ENCODE measurements at regions not wholly inside any gene's neighbourhood (a gene's known extent, or its start where the extent isn't known, plus 50 kb on each side); places are given as distances from the start of the nearest gene placed in this dataset.

DNA sequence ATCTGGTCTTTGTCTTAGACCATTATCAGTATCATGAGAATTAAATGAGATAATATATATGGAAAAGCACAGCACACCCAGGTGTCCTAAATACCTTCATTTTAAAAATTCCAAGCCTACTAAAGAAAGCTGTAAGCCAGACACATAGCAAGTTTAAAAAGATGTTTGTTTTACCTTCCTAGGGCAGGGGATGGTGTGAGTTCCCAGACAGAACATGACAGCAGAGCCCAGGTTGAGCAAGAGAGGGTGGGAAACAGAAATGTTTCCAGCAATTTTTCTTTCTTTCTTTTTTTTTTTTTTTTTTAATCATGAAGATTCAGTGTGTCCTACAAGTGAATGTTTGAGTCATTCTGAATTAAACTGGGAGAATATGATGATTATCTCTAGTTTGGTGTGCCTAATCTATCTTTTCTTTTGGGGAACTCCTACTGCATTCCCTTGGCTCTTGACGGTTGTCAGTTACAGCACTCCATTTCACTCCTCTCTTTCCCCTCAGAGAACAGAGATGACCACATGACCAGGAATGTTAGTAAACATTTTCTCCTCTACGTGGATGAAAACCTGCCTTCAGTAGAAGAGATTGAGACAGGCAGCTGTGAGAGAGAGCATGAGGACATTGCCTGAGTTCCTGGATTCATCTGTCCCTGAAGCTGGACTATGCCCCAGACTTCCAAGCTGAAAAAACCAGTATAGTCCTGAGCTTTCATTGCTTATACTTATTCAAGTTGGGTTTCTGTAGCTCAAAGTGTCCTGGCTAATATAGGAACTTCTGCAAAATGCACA is 54.5 kb upstream of the ARL14 start:
- no peak for DNase-seq (ENCODE audit: low spot score)

DNA sequence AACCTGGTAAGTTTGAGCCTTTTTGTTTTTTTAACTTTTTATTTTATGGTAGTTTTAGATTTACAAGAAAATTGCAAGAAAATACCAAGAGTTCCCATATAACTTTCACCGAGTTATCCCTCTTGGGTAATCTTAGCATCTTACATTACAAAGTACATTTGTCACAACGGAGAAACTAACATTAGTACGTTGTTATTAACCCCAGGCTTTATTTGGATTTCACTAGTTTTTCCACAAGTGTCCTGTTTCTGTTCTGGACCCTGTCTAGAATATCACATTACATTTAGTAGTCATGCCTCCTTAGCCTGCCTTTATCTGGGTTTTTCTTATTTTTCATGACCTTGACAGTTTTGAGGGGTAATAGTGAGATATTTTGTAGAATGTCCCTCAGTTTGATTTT is 53.5 kb upstream of the KPNA4 start:
- DNase-seq (ENCODE audit: low spot score): no peak

DNA sequence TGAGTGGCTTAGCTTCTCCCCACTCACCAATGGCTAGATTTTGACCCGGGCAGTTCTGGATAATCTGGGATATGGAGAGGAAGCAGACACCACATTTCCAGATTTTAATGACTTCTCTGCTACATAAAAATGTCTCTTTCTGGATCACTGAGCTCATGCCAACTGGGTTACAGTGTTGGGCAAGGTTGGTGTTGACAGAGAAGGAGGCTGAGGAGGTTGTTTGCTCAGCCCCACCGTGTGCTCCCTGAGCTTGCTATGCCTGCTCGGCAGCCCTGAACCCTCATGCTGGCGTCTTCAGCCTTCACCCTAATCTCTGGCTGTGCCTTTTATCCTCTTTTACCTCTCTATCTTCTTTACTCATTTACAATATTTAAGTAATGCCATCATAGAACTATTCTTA is 53.0 kb upstream of the KPNA4 start:
- peak; percentile 53 for DNase-seq (ENCODE audit: low spot score)

- DNase-seq (ENCODE audit: low spot score): no peak
Measured at GRCh38 chr3:160617636-160618035, 52.3 kb upstream of the KPNA4 start.

GRCh38 chr3:160616716-160617115 is 51.3 kb upstream of the KPNA4 start:
- no peak for DNase-seq (ENCODE audit: low spot score)

DNA sequence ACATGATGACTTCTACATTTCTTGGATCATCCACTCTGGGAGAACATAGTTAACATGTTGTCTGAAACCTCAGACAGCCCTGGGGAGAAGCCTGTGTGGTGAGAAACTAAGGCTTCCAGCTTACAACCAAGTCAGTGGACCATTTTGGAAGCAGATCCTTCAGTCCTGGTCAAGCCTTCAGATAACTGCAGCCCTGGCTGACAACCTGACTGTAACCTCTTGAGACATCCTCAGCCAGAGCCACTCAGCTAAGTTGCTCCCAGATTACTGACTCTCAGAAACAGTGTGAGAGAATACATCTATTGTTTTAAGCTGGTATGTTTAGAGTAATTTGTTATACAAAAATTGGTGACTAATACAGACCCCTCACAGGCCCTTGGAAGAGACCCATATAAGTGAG is 50.9 kb upstream of the KPNA4 start:
- no peak for DNase-seq (ENCODE audit: low spot score)

Measured in ureter (tissue), 1 donor.